Cardiac fibroblast (primary cell): ENCODE measurements at regions not wholly inside any gene's neighbourhood (a gene's known extent, or its start where the extent isn't known, plus 50 kb on each side); places are given as distances from the start of the nearest gene placed in this dataset.

Experiments used
- DNase-seq, 2 donors: peaks; one replicate each; pipeline versions ENCODE4 v3.0.0 to v3.0.0-alpha.2; 2010; ENCODE audit warnings: low read depth in 2 of 2
- H3K4me3 ChIP-seq, 2 donors: replicated peaks in 1 of 2; 1 replicate in 1 of 2; 2 replicates in 1 of 2; pipeline ENCODE4 v1.5.1; 2011; ENCODE audit warnings: low read depth in 2 of 2, low read length in 2 of 2, mild to moderate bottlenecking in 2 of 2, moderate library complexity in 1 of 2
- TF ChIP-seq, protein P1 (sequence below): IDR thresholded peaks from one replicate; pipeline ENCODE4 v1.5.1; 2011; ENCODE audit warnings: low read depth, mild to moderate bottlenecking, low read length, inconsistent platforms

- no peak overlapping the region for H3K4me3 ChIP-seq
- DNase-seq, result no peak
- TF ChIP-seq, protein P1, sequence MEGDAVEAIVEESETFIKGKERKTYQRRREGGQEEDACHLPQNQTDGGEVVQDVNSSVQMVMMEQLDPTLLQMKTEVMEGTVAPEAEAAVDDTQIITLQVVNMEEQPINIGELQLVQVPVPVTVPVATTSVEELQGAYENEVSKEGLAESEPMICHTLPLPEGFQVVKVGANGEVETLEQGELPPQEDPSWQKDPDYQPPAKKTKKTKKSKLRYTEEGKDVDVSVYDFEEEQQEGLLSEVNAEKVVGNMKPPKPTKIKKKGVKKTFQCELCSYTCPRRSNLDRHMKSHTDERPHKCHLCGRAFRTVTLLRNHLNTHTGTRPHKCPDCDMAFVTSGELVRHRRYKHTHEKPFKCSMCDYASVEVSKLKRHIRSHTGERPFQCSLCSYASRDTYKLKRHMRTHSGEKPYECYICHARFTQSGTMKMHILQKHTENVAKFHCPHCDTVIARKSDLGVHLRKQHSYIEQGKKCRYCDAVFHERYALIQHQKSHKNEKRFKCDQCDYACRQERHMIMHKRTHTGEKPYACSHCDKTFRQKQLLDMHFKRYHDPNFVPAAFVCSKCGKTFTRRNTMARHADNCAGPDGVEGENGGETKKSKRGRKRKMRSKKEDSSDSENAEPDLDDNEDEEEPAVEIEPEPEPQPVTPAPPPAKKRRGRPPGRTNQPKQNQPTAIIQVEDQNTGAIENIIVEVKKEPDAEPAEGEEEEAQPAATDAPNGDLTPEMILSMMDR, result no peak
These were observed 868.5 kb downstream of the TBC1D22A start for GRCh38 chr22:47630741-47631534.

- no peak overlapping the region for H3K4me3 ChIP-seq
- no peak for DNase-seq
- TF ChIP-seq, protein P1, result no peak
These were observed 867.6 kb downstream of the TBC1D22A start for GRCh38 chr22:47629791-47630655.

GRCh38 chr22:47629273-47629711 lies 866.8 kb downstream of the TBC1D22A start:
- TF ChIP-seq, protein P1, result no peak
- H3K4me3 ChIP-seq, result no peak overlapping the region
- DNase-seq, result no peak

DNA sequence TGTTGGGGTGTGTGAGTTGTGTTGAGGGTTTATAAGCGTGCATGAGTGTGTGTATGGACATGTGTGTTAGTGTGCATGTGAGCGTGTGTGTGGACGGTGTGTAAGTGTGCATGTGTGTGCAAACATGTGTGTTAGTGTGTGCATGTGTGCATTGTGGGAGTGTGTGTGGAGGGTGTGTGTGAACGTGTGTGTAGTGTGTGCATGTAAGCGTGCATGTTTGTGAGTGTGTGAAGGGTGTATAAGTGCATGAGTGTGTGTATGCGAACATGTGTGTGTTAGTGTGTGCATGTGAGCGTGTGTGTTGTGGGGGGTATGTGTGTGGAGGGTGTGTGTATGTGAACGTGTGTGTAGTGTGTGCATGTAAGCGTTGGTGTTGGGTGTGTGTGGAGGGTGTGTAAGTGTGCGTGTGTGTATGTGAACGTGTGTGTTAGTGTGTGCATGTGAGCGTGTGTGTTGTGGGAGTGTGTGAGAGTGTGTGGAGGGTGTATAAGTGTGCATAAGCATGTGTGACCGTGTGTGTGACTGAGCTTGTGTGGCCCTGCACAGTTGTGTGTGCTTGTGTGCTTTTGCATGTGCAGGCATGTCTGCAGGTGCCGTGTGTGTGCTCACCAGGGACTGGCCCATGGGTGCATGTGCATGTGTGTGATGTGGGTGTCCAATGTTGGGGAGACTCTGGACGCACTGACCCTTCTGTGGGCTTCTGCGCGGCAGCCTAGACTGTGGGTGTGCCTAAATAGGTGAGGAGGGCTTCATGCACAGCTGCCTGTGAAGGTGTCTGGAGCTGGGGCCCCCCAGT lies 866.2 kb downstream of the TBC1D22A start:
- TF ChIP-seq, protein P1, result no peak
- no peak for DNase-seq
- H3K4me3 ChIP-seq, result no peak overlapping the region

DNA sequence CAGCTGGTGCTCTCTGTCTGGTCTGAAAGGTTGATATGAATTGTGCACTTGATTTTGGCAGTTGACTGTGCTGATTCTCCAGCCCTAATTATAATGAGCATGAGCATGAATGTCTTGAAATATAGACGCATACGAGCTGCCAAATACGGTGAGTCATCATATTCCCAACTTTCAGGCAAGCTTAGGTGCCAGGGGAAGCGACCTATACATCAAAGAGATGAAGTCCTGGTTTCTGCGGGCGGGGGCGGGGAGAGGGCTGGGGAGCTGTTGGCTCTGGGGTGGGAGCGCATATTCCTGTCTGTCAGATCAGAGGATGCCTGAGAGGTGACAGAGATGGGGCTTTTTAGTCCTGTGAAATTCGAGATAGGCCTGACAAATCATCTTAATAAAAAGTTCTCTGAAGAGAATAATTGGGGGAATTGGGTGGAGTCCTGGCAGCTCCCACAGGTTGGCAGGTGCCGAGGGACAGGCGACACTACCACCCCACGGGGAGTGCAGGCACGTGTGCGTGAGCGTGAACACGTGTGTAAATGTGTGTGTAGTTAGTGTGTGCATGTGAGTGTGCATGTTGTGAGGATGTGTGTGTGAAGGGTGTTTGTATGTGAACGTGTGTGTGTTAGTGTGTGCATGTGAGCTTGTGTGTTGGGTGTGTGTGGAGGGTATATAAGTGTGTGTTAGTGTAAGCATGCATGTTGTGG lies 865.3 kb downstream of the TBC1D22A start:
- no peak for DNase-seq
- TF ChIP-seq, protein P1, result no peak
- H3K4me3 ChIP-seq, result no peak overlapping the region
